ENCODE measurements at regions not wholly inside any gene's neighbourhood (a gene's known extent, or its start where the extent isn't known, plus 50 kb on each side); places are given as distances from the start of the nearest gene placed in this dataset.
"Not testable (repeated sequence)": the region's sequence is repeated elsewhere in the genome, so short reads cannot be mapped to it uniquely, and the experiment has no call there.

DNA sequence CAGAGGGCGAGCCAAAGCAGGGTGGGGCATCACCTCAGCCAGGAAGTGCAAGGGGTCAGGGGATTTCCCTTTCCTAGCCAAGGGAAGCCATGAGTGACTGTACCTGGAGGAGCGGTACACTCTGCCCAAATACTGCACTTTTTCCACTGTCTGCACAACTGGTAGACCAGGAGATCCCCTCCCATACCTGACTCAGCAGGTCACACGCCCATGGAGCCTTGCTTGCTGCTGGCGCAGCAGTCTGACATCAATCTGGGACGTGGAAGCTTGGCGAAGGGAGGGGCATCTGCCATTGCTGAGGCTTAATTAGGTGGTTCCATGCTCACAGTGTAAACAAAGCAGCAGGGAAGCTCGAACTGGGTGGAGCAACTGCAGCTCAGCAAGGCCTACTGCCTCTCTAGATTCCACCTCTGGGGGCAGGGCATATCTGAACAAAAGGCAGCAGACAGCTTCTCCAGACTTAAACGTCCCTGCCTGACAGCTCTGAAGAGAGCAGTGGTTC lies 217.7 kb downstream of the LHFPL1 start:
- H4K91ac ChIP-seq (replicated peaks; ENCODE audit: insufficient read length, low read length); H2BK12ac ChIP-seq (ENCODE audit: low read depth, low read length); H3K4ac ChIP-seq (replicated peaks; ENCODE audit: insufficient read length, low read depth, low read length); POLR2A ChIA-PET (ENCODE audit: partially characterized antibody); H2BK20ac ChIP-seq (ENCODE audit: low read length); H3K23ac ChIP-seq (ENCODE audit: insufficient read length); H3K36me3 ChIP-seq (ENCODE audit: control insufficient read depth in 2 of 4, insufficient read depth in 4 of 4, low read length in 3 of 4); H3K9ac ChIP-seq (replicated peaks in 1 of 4; ENCODE audit: extremely low read depth in 1 of 4, low read depth in 3 of 4, low read length in 3 of 4); H3K23me2 ChIP-seq (ENCODE audit: low read depth, low read length); H3K4me2 ChIP-seq (ENCODE audit: insufficient read depth in 1 of 2, low read depth in 2 of 2, low read length in 2 of 2); DNase-seq (ENCODE audit: low read depth in 1 of 2, low spot score in 2 of 2); H4K5ac ChIP-seq (ENCODE audit: insufficient read length, low read depth, low read length); H3K27me3 ChIP-seq (replicated peaks in 1 of 4; ENCODE audit: control insufficient read depth in 3 of 4, extremely low read depth in 1 of 4, insufficient read depth in 3 of 4, low read length in 3 of 4); H3K9me3 ChIP-seq (ENCODE audit: insufficient read depth in 2 of 2, low read depth in 1 of 2, low read length in 1 of 2); H3K27ac ChIP-seq (ENCODE audit: low read depth, low read length); H2AK5ac ChIP-seq (ENCODE audit: low read depth, low read length); H3K56ac ChIP-seq (replicated peaks; ENCODE audit: insufficient read length, low read depth, low read length); H3K4me1 ChIP-seq (replicated peaks in 1 of 4; ENCODE audit: control insufficient read depth in 3 of 4, insufficient read depth in 4 of 4, low read length in 3 of 4); H2BK120ac ChIP-seq (replicated peaks; ENCODE audit: low read depth, low read length); FAIRE-seq; H3K14ac ChIP-seq (ENCODE audit: insufficient read length); H3K4me3 ChIP-seq (ENCODE audit: extremely low read depth in 1 of 4, insufficient read depth in 2 of 4, low read depth in 3 of 4, low read length in 4 of 4); H3K79me1 ChIP-seq (ENCODE audit: low read depth, low read length); H3K18ac ChIP-seq (ENCODE audit: extremely low read depth, low read length); H4K8ac ChIP-seq (ENCODE audit: extremely low read depth, insufficient read depth, low read length); H4K20me1 ChIP-seq (replicated peaks in 1 of 2; ENCODE audit: control insufficient read depth in 1 of 2, insufficient read depth in 2 of 2, low read length in 2 of 2); H2AFZ ChIP-seq (ENCODE audit: low read length); H2BK15ac ChIP-seq (ENCODE audit: low read length); H2BK5ac ChIP-seq (ENCODE audit: low read depth, low read length); H3K79me2 ChIP-seq (ENCODE audit: control insufficient read depth in 1 of 2, insufficient read depth in 2 of 2, low read length in 2 of 2): not testable (repeated sequence)
- CTCF ChIA-PET (ENCODE audit: partially characterized antibody): interaction anchor here (1.1 kb wide), 1 partner anchor 9 kb away, joined by 3 read pairs; no protein-coding TSS in a partner anchor
- WGBS, 2 experiments (ENCODE audit: extremely low coverage in 1 of 2, insufficient coverage in 1 of 2, insufficient read length in 1 of 2, insufficient replicate concordance in 2 of 2, low coverage in 1 of 2, low lambda C conversion rate in 2 of 2, missing lambda C conversion rate in 1 of 2): 90% methylated on average over 4 of the region's 8 CpGs; no CpG with 5 or more reads in 1 of the 2 experiments
